ENCODE measurements at regions not wholly inside any gene's neighbourhood (a gene's known extent, or its start where the extent isn't known, plus 50 kb on each side); places are given as distances from the start of the nearest gene placed in this dataset.

GRCh38 chr20:51093240-51093763, 70.4 kb upstream of the KCNG1 start:
- no peak for DNase-seq

- no peak for DNase-seq
Measured at GRCh38 chr20:51092338-51092737, 69.4 kb upstream of the KCNG1 start.

- DNase-seq, result no peak
Measured at GRCh38 chr20:51091406-51092195, 68.7 kb upstream of the KCNG1 start.

GRCh38 chr20:51089840-51090239, 66.9 kb upstream of the KCNG1 start:
- DNase-seq, result no peak

- DNase-seq, result no peak
Measured at GRCh38 chr20:51089272-51089781, 66.4 kb upstream of the KCNG1 start.

GRCh38 chr20:51087266-51087665, 64.4 kb upstream of the KCNG1 start:
- DNase-seq, result no peak

GRCh38 chr20:51085769-51086168, 62.9 kb upstream of the KCNG1 start:
- no peak for DNase-seq

GRCh38 chr20:51084593-51085377, 61.9 kb upstream of the KCNG1 start:
- no peak for DNase-seq

- DNase-seq, result no peak
Measured at GRCh38 chr20:51083447-51083846, 60.5 kb upstream of the KCNG1 start.

GRCh38 chr20:51082988-51083387, 60.1 kb upstream of the KCNG1 start:
- no peak for DNase-seq

GRCh38 chr20:51080516-51080915, 57.6 kb upstream of the KCNG1 start:
- DNase-seq, result no peak

- no peak for DNase-seq
Measured at GRCh38 chr20:51079488-51079887, 56.6 kb upstream of the KCNG1 start.

GRCh38 chr20:51077686-51078060, 54.8 kb upstream of the KCNG1 start:
- DNase-seq, result no peak

GRCh38 chr20:51076786-51077685, 54.1 kb upstream of the KCNG1 start:
- no peak for DNase-seq

GRCh38 chr20:51074062-51074461, 51.2 kb upstream of the KCNG1 start:
- DNase-seq, result no peak
